LNCAP (cell line): ENCODE measurements at regions not wholly inside any gene's neighbourhood (a gene's known extent, or its start where the extent isn't known, plus 50 kb on each side); places are given as distances from the start of the nearest gene placed in this dataset.

Experiments used
- TF ChIP-seq, protein P1 (sequence below): fragments of 450-650 bp; IDR thresholded peaks from 2 replicates; pipeline ENCODE4 v1.5.1; 2017; ENCODE audit warnings: mild to moderate bottlenecking

DNA sequence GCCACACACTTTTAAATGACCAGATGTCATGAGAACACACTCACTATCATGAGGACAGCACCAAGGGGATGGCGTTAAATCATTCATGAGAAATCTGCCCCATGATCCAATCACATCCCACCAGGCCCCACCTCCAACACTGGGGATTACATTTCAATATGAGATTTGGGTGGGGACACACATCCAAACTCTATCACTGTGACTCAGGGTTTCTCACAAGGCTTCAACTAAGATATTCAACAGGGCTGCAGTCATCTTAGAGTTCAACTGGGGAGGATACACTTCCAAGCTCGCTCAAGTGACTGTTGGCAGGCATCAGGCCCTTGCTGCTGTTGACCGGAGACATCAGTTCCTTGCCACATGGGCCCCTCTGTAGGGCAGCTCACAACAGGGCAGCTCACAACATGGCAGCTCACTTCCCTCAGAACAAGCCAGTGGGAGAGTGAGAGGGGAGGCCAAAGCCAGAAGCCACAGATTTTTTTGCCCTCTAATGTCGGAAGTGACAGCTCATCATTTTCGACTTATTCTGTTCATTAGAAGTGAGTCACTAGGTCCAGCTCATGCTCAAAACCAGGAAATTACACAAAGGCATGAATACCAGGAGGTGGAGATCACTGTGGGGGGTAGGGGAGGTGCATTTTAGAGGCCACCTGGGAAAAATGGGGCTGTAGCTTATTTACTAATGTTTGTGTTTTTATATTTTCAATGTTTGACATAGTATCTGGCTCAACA lies 50.8 kb upstream of the PTHLH start:
- TF ChIP-seq, protein P1, sequence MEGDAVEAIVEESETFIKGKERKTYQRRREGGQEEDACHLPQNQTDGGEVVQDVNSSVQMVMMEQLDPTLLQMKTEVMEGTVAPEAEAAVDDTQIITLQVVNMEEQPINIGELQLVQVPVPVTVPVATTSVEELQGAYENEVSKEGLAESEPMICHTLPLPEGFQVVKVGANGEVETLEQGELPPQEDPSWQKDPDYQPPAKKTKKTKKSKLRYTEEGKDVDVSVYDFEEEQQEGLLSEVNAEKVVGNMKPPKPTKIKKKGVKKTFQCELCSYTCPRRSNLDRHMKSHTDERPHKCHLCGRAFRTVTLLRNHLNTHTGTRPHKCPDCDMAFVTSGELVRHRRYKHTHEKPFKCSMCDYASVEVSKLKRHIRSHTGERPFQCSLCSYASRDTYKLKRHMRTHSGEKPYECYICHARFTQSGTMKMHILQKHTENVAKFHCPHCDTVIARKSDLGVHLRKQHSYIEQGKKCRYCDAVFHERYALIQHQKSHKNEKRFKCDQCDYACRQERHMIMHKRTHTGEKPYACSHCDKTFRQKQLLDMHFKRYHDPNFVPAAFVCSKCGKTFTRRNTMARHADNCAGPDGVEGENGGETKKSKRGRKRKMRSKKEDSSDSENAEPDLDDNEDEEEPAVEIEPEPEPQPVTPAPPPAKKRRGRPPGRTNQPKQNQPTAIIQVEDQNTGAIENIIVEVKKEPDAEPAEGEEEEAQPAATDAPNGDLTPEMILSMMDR, result no peak

DNA sequence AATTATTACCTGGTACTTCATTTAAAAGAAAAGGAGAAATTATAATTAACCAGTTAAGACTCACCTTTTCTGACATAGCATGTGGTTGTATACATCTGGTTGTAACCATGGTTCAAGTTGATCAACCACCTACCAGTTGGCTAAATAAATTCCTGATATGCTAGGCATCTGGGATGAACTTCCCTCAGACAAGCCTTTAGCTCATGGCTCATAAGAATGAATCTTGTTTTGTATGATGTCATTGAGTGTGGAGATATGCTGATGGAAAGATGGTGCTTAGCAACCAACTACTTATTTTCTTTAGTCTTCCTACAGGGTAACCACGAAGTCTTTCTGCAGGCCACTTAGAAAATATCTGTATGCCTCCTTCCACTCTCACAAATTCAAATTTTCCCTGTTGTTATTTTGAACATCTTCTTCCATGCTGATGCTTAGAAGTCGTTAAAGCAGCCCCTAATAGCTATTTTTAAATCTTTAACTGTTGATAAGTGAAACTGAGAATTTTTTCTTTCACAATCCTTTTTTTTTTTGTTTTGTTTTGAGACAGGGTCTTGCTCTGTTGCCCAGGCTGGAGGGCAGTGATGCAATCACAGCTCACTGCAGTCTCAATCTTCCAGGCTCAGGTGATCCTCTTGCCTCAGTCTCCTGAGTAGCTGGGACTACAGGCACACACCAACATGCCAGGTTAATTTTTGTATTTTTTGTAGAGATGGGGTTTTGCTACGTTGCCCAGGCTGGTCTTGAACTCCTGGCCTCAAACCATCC lies 51.9 kb upstream of the PTHLH start:
- TF ChIP-seq, protein P1, result no peak

DNA sequence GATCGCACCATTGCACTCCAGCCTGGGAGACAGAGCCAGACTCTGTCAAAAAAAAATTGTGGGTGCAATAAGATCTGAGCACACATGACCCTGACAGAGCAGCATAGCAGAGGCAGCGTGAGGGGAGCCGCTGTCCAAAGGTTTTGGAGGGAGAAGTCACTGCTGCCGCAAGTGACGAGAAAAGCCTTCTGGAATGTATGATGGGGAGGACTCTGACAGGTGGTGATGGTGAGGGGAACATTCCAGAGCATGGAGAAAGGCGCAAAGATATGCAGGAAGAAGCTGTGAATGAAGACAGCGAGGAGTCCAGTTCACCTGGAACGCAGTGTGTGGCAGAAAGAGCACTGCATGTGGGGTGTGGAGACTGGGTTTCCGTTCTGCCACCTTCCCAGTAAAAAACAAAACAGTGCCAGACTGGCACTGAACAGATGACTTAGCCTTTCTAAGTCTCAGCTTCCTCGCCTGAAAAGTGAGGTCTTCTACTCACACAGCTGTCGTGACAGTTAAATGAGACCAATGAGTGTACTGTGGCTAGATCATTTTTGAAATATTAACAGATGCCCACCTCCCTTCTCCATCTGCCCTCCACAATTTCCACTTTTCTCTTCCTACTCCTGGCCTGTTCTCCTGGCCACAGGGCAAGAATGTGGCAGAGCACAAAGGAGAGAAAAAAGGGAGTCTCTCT lies 53.4 kb upstream of the PTHLH start:
- TF ChIP-seq, protein P1, result no peak

DNA sequence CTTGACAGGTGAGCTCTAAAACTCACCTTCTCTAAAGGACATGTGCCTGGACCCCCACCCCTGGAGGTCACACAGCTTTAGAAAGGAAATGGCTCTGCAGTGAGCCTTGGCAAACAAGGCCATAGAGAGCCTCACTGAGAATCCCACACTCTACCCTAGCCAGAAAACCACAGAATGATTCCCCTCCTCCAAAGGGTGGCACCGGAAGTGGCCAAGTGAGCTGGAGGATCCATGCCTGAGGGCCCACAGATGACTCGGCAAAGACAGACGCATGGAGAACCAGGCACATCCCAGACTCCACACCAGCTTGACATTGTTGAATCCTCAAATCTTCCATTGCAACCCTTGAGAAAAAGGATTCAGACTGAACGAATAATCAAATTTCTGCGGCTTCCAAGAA lies 54.2 kb upstream of the PTHLH start:
- TF ChIP-seq, protein P1, result no peak

DNA sequence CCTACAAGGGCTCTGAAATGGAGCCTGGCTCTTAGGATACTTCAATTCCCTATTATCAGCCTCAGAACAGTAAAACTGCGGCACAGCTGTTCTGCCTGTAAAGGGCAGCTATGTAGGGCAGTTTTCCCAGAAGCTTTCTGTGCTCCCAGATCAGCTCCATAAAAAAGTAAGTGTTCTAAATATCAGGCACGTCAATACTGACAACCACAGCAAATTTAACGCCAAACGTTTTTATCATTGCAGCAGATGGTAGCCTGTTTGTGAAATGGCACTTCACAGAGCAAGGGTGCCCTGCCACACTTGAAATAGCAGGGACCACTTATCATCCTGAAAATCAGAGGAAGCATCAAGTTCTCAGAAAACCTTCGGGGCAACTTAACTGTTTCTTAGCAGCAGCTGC lies 54.8 kb upstream of the PTHLH start:
- TF ChIP-seq, protein P1, result no peak

DNA sequence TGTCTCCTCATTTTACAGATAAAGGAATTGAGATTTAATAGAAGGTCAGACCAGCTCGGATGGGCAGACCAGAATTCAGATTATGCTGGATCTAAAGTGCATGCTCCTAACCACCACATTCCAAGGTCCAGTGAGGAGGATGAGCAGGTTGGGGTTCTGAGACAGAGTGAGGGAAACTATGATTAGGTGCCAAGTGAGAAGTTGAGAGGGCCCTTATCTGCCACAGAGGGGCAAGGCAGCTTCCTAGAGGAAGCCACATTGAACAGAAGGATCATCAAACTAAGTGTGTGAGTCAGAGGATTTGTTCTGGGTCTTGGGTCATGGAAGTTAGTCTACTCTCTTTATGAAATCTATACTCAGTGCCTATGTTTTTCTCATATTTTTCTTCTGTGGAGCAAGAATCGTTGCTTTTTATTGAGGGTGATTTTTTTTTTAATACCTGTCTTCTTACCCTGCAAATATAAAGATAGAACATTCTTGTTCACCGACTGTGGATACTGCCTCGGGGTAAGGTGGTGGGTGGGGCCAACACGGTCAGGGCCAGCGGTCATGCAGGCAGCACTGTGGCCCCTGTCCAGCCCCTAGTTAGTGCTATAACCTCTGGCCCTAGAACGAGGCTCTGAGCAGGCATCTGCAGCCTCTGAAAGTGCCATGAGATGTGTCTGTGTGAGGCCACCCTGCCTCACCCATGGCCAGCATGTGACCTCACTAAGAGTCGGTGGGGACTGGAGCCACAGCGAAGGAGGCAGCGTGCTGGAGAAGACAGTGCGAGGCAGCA lies 55.6 kb upstream of the PTHLH start:
- TF ChIP-seq, protein P1, result no peak
